Gastroesophageal sphincter (tissue), 4 donors: ENCODE measurements at regions not wholly inside any gene's neighbourhood (a gene's known extent, or its start where the extent isn't known, plus 50 kb on each side); places are given as distances from the start of the nearest gene placed in this dataset.

Source experiments
- ATAC-seq: fragments of 150-250 bp; one replicate; pipeline ENCODE4 v1.9.1; 2016; ENCODE audit warnings: mild to moderate bottlenecking, moderate library complexity
- H3K27ac ChIP-seq, 4 donors: fragments of 200-600 bp; sonication (generic) in 3 of 4; 1 replicate in 3 of 4; 2 replicates in 1 of 4; pipeline ENCODE4 v1.5.1; 2016 to 2019
- H3K27me3 ChIP-seq: fragments of 200-600 bp; sonication (generic); one replicate; pipeline ENCODE4 v1.5.1; 2019
- H3K36me3 ChIP-seq, 2 donors: fragments of 200-600 bp; sonication (generic); one replicate each; pipeline ENCODE4 v1.5.1; 2019; ENCODE audit warnings: control low read depth in 1 of 2
- H3K4me1 ChIP-seq, 3 donors: fragments of 200-600 bp; sonication (generic); 1 replicate in 2 of 3; 2 replicates in 1 of 3; pipeline ENCODE4 v1.5.1; 2016 to 2019; ENCODE audit warnings: control low read depth in 2 of 3
- H3K4me3 ChIP-seq, 2 donors: fragments of 200-600 bp; sonication (generic); one replicate each; pipeline ENCODE4 v1.5.1; 2019; ENCODE audit warnings: mild to moderate bottlenecking in 1 of 2, moderate library complexity in 1 of 2
- H3K9me3 ChIP-seq, 3 donors: fragments of 200-600 bp; sonication (generic); one replicate each; pipeline ENCODE4 v1.5.1; 2017 to 2019; ENCODE audit warnings: control low read depth in 2 of 3
- CTCF ChIP-seq, 4 experiments: fragments of 200-600 bp in 2 of 4; fragments of 450-650 bp in 2 of 4; sonication (generic) in 1 of 4; IDR thresholded peaks; one replicate each; pipeline ENCODE4 v1.5.1; 2017 to 2019; ENCODE audit warnings: antibody characterized with exemption in 4 of 4, mild to moderate bottlenecking in 2 of 4, moderate library complexity in 2 of 4
- EP300 ChIP-seq: sonication (generic); formaldehyde crosslinking; IDR thresholded peaks from one replicate; pipeline ENCODE4 v1.6.1; 2017; ENCODE audit warnings: antibody characterized with exemption, mild to moderate bottlenecking
- POLR2A ChIP-seq, 2 donors: fragments of 450-650 bp; IDR thresholded peaks; one replicate each; pipeline ENCODE4 v1.6.1; 2017; ENCODE audit warnings: antibody characterized with exemption in 2 of 2, mild to moderate bottlenecking in 2 of 2, moderate library complexity in 1 of 2
- POLR2AphosphoS5 ChIP-seq: sonication (generic); formaldehyde crosslinking; IDR thresholded peaks from one replicate; pipeline ENCODE4 v1.6.1; 2017; ENCODE audit warnings: antibody characterized with exemption
- whole genome bisulfite sequencing, 2 donors: methylation state at CpG; one replicate each; pipeline ENCODE4 v1.1.5; 2018; ENCODE audit warnings: low coverage in 1 of 2; 5-methylcytosine and 5-hydroxymethylcytosine counted together

GRCh38 chr12:97616946-97617345 lies 154.3 kb downstream of the RMST start:
- 80% methylated on average over 1 of the region's 4 CpGs for WGBS, 2 donors
- Histone ChIP-seq H3K27me3 (no peaks in the 10 kb centered on the region), H3K27ac (no peak overlapping the region), H3K4me1 (no peaks in the 10 kb centered on the region), H3K4me3 (no peak overlapping the region), H3K9me3 (no peaks in the 10 kb centered on the region), H3K36me3 (no peaks in the 10 kb centered on the region)
- no peak for ATAC-seq
- no peak for TF ChIP-seq EP300
- no peak for TF ChIP-seq POLR2AphosphoS5
- TF ChIP-seq POLR2A (IDR thresholded peaks at IDR 0.05) = no peak
- TF ChIP-seq CTCF (IDR thresholded peaks at IDR 0.05) = no peak

- TF ChIP-seq POLR2A (IDR thresholded peaks at IDR 0.05) (no peak), CTCF (IDR thresholded peaks at IDR 0.05) (no peak), POLR2AphosphoS5 (no peak), EP300 (no peak)
- H3K36me3 ChIP-seq = no peaks in the 10 kb centered on the region
- peaks cover 0 to 7% (median 0%) of the 10 kb centered on the region in 3 donors for H3K4me1 ChIP-seq
- no peak overlapping the region for H3K27ac ChIP-seq
- H3K27me3 ChIP-seq = no peaks in the 10 kb centered on the region
- H3K4me3 ChIP-seq = no peak overlapping the region
- ATAC-seq = no peak
- no peaks in the 10 kb centered on the region for H3K9me3 ChIP-seq
These were observed 166.4 kb downstream of the RMST start for GRCh38 chr12:97628962-97629361.

GRCh38 chr12:97629382-97629781 lies 166.8 kb downstream of the RMST start:
- Histone ChIP-seq H3K36me3 (no peaks in the 10 kb centered on the region), H3K4me3 (no peak overlapping the region), H3K4me1 (peaks cover 0 to 7% (median 0%) of the 10 kb centered on the region in 3 donors), H3K27ac (no peak overlapping the region), H3K27me3 (no peaks in the 10 kb centered on the region), H3K9me3 (no peaks in the 10 kb centered on the region)
- TF ChIP-seq POLR2AphosphoS5 = no peak
- TF ChIP-seq POLR2A (IDR thresholded peaks at IDR 0.05) = no peak
- TF ChIP-seq CTCF (IDR thresholded peaks at IDR 0.05) = no peak
- TF ChIP-seq EP300 = no peak
- no peak for ATAC-seq

DNA sequence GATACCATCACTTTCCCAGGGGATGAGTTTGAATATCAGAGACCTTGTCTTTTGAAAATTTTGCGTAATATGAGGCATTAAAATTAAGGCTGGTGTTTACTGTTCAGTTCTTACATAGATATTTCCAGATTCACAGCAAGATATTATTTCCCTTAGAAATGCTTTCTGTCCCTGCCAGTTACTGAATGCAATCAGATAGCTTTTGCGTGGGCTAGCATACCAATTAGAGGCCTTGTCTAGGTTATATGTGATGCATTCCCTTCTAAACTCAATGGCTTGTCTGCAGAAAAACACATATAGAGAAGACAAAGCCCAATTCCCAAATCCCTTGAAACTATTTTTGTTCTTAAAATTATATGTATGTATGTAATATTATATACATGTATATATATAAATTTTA lies 167.8 kb downstream of the RMST start:
- H3K9me3 ChIP-seq = no peaks in the 10 kb centered on the region
- no peak for ATAC-seq
- no peak overlapping the region for H3K27ac ChIP-seq
- TF ChIP-seq EP300 (no peak), POLR2A (IDR thresholded peaks at IDR 0.05) (no peak), CTCF (IDR thresholded peaks at IDR 0.05) (no peak), POLR2AphosphoS5 (no peak)
- H3K4me3 ChIP-seq = no peak overlapping the region
- H3K27me3 ChIP-seq = no peaks in the 10 kb centered on the region
- no peaks in the 10 kb centered on the region for H3K36me3 ChIP-seq
- WGBS, 2 donors = 90 to 94% methylated on average over 2 of the region's 2 CpGs
- peaks cover 0 to 7% (median 0%) of the 10 kb centered on the region in 3 donors for H3K4me1 ChIP-seq

DNA sequence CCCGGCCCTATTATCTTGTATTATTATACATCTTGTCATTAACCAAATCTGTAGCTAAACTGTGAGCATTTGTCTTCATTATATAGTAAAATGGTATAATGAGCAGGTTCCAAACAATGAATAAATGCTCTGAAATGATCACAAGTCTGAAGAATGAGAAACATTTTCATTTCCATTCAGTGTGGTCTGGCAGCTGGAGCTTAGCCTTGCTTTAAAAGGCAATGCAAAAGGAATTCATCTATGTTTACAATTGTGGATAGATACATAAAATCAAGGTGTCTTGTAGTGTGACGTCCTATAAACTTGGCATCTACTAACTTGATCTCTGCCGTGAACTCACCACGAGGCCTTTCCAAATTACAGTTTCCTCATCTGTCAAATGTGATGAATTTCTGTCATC lies 168.3 kb downstream of the RMST start:
- Histone ChIP-seq H3K4me1 (peaks cover 0 to 7% (median 0%) of the 10 kb centered on the region in 3 donors), H3K4me3 (no peak overlapping the region), H3K36me3 (no peaks in the 10 kb centered on the region), H3K27ac (no peak overlapping the region), H3K27me3 (no peaks in the 10 kb centered on the region), H3K9me3 (no peaks in the 10 kb centered on the region)
- no peak for TF ChIP-seq EP300
- no peak for TF ChIP-seq CTCF (IDR thresholded peaks at IDR 0.05)
- TF ChIP-seq POLR2A (IDR thresholded peaks at IDR 0.05) = no peak
- TF ChIP-seq POLR2AphosphoS5 = no peak
- 8 to 28% methylated on average over 4 of the region's 4 CpGs for WGBS, 2 donors
- ATAC-seq = no peak
